Trophoblast cell (in vitro differentiated cells and primary cell): ENCODE measurements at regions not wholly inside any gene's neighbourhood (a gene's known extent, or its start where the extent isn't known, plus 50 kb on each side); places are given as distances from the start of the nearest gene placed in this dataset.
"Not testable (repeated sequence)": the region's sequence is repeated elsewhere in the genome, so short reads cannot be mapped to it uniquely, and the experiment has no call there.

Experiments used
- DNase-seq, 2 donors: peaks; one replicate each; pipeline ENCODE4 v3.0.0-alpha.2; 2016
- H2AFZ ChIP-seq: 2 replicates; pipeline ENCODE4 v1.6.1; 2013; ENCODE audit warnings: low read length, moderate library complexity, mild to moderate bottlenecking; ENCODE audit not compliant: insufficient read depth, poor library complexity
- H2AK5ac ChIP-seq: 2 replicates; pipeline ENCODE4 v1.6.1; 2013; ENCODE audit warnings: mild to moderate bottlenecking, low read length
- H2BK120ac ChIP-seq: 2 replicates; pipeline ENCODE4 v1.6.1; 2013; ENCODE audit warnings: low read length, mild to moderate bottlenecking, moderate library complexity; ENCODE audit not compliant: insufficient read depth, poor library complexity
- H2BK12ac ChIP-seq: 2 replicates; pipeline ENCODE4 v1.6.1; 2013; ENCODE audit warnings: mild to moderate bottlenecking, low read length, moderate library complexity
- H2BK5ac ChIP-seq: 2 replicates; pipeline ENCODE4 v1.6.1; 2013; ENCODE audit warnings: low read length, low read depth, moderate library complexity, mild to moderate bottlenecking; ENCODE audit not compliant: poor library complexity
- H3K14ac ChIP-seq: 2 replicates; pipeline ENCODE4 v1.6.1; 2013; ENCODE audit warnings: mild to moderate bottlenecking, low read length
- H3K18ac ChIP-seq: 2 replicates; pipeline ENCODE4 v1.6.1; 2013; ENCODE audit warnings: mild to moderate bottlenecking, low read length
- H3K23ac ChIP-seq: 2 replicates; pipeline ENCODE4 v1.6.1; 2013; ENCODE audit warnings: low read length
- H3K27ac ChIP-seq: 2 replicates; pipeline ENCODE4 v1.5.1; 2013; ENCODE audit warnings: low read depth, mild to moderate bottlenecking, inconsistent platforms, low read length, moderate library complexity
- H3K27me3 ChIP-seq: 2 replicates; pipeline ENCODE4 v1.6.1; 2013; ENCODE audit warnings: inconsistent platforms, mild to moderate bottlenecking, low read length, moderate library complexity; ENCODE audit not compliant: insufficient read depth
- H3K36me3 ChIP-seq, 2 experiments: 1 replicate in 1 of 2; 2 replicates in 1 of 2; pipeline ENCODE4 v1.6.1; 2013; ENCODE audit warnings: low read length in 2 of 2, mild to moderate bottlenecking in 2 of 2, moderate library complexity in 1 of 2; ENCODE audit not compliant: insufficient read depth in 2 of 2, control insufficient read depth in 1 of 2
- H3K4ac ChIP-seq: 2 replicates; pipeline ENCODE4 v1.6.1; 2013; ENCODE audit warnings: low read depth, mild to moderate bottlenecking, low read length, moderate library complexity
- H3K4me1 ChIP-seq, 2 experiments: 1 replicate in 1 of 2; 2 replicates in 1 of 2; pipeline ENCODE4 v1.6.1; 2013; ENCODE audit warnings: low read length in 2 of 2, mild to moderate bottlenecking in 2 of 2, moderate library complexity in 1 of 2; ENCODE audit not compliant: insufficient read depth in 2 of 2, control insufficient read depth in 1 of 2
- H3K4me2 ChIP-seq: 2 replicates; pipeline ENCODE4 v1.6.1; 2013; ENCODE audit warnings: inconsistent platforms, mild to moderate bottlenecking, low read length, moderate library complexity
- H3K4me3 ChIP-seq: 2 replicates; pipeline ENCODE4 v1.5.1; 2013; ENCODE audit warnings: mild to moderate bottlenecking, low read depth, low read length, inconsistent platforms
- H3K79me1 ChIP-seq: one replicate; pipeline ENCODE4 v1.6.1; 2013; ENCODE audit warnings: low read length
- H3K79me2 ChIP-seq: 2 replicates; pipeline ENCODE4 v1.6.1; 2013; ENCODE audit warnings: low read length, mild to moderate bottlenecking; ENCODE audit not compliant: control insufficient read depth, insufficient read depth, poor library complexity
- H3K9ac ChIP-seq: 2 replicates; pipeline ENCODE4 v1.6.1; 2013; ENCODE audit warnings: mild to moderate bottlenecking, low read length
- H3K9me3 ChIP-seq: 2 replicates; pipeline ENCODE4 v1.6.1; 2013; ENCODE audit warnings: low read depth, mild to moderate bottlenecking, control low read depth, inconsistent platforms, low read length; ENCODE audit not compliant: insufficient read depth
- H4K12ac ChIP-seq: 2 replicates; pipeline ENCODE4 v1.6.1; 2013; ENCODE audit warnings: low read depth, mild to moderate bottlenecking, low read length, moderate library complexity
- H4K8ac ChIP-seq: 2 replicates; pipeline ENCODE4 v1.6.1; 2013; ENCODE audit warnings: low read depth, mild to moderate bottlenecking, low read length, moderate library complexity
- H4K91ac ChIP-seq: one replicate; pipeline ENCODE4 v1.6.1; 2013; ENCODE audit warnings: low read depth, mild to moderate bottlenecking, low read length, moderate library complexity
- WGBS: extraction: QIAGEN DNeasy Blood & Tissue Kit; methylation state at CpG from one replicate; pipeline ENCODE4 v1.1.7; 2013; ENCODE audit warnings: missing lambda C conversion rate; ENCODE audit not compliant: insufficient read length, insufficient coverage; ENCODE audit errors: extremely low coverage; 5-methylcytosine and 5-hydroxymethylcytosine counted together

DNA sequence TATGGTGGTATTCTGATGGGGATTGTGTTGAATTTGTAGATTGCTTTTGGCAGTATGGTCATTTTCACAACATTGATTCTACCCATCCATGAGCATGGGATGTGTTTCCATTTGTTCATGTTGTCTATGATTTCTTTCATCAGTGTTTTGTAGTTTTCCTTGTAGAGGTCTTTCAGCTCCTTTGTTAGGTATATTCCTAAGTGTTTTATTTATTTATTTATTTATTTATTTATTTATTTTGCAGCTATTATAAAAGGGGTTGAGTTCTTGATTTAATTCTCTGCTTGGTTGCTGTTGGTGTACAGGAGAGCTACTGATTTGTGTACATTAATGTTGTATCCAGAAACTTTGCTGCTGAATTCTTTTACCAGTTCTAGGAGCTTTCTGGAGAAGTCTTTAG, 181.4 kb downstream of the TM2D1 start:
- H3K4ac ChIP-seq, H3K9me3 ChIP-seq, DNase-seq, H3K14ac ChIP-seq, H3K27me3 ChIP-seq, H2BK120ac ChIP-seq, H3K18ac ChIP-seq, H3K4me1 ChIP-seq, H4K12ac ChIP-seq, H4K91ac ChIP-seq, H3K4me2 ChIP-seq, H4K8ac ChIP-seq, H2BK12ac ChIP-seq, H3K9ac ChIP-seq, H2AK5ac ChIP-seq, H3K79me2 ChIP-seq, H3K27ac ChIP-seq, H2BK5ac ChIP-seq, H3K23ac ChIP-seq, H3K4me3 ChIP-seq, H3K79me1 ChIP-seq, H2AFZ ChIP-seq, H3K36me3 ChIP-seq: not testable (repeated sequence)

DNA sequence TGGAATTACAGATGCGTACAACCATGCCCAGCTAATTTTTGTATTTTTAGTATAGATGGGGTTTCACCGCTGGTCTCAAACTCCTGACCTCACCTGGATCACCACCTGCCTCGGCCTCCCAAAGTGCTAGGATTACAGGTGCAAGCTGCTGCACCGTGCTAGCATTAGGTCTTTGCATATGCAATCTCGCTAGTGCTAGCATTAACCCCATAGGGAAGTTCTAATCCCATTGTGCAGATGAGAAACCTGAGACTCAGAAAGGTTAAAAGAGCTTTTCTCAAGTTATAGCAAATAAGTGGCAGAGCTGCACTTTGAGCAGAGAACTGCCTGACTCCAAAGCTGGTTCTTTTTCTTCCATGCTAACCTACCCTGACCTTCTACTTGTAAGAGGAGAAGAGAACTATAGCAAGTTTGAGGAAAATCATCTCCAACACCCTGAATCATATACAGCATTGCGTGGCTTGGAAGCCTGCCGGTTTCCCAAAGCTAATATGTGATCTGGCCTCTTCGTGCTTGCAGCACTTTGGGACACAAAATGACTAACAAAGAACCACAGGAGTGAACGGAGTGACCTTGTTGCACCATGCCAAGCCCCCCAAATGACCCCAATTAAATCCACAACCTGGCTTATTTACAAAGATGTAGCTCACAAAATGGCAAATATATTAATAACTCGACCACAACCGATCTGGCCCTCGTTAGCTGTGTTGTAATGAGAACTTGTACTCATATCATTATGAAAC, 185.1 kb downstream of the TM2D1 start:
- Histone ChIP-seq H3K4me1 (no peaks in the 10 kb centered on the region), H3K4ac (no peak overlapping the region), H3K4me2 (no peak overlapping the region), H4K12ac (no peak overlapping the region), H2BK120ac (no peak overlapping the region), H4K91ac (no peak overlapping the region), H2AK5ac (no peak overlapping the region), H4K8ac (no peak overlapping the region), H3K14ac (no peak overlapping the region), H2AFZ (no peak overlapping the region), H2BK12ac (no peak overlapping the region), H2BK5ac (no peak overlapping the region), H3K9ac (no peak overlapping the region), H3K79me2 (no peaks in the 10 kb centered on the region), H3K36me3 (no peaks in the 10 kb centered on the region), H3K27me3 (no peaks in the 10 kb centered on the region), H3K79me1 (no peaks in the 10 kb centered on the region), H3K27ac (no peak overlapping the region), H3K23ac (no peak overlapping the region), H3K18ac (no peak overlapping the region), H3K9me3 (no peaks in the 10 kb centered on the region), H3K4me3 (no peak overlapping the region)
- WGBS = no CpG with 5 or more reads among the region's 12 CpGs
- DNase-seq = no peak

DNA sequence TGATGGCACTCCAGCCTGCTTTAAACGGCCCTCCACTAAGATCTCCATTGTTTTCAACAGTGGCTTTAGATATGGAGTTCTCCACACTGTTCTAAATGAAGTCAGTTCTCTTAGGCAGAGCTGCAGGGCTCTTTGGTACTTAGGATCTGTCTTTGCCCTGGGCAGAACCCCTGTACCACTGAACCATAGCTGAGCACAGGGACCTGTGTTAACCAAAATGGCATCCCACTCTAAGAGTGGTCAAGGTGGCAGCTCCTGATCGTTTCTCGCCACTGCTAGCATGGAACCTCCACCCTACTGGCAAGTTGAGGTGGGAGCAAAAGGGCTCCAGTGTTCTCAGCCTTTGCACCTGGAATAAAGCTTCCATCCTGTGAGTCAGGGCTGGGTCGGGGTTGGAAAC, 186.7 kb downstream of the TM2D1 start:
- H3K79me2 ChIP-seq = no peaks in the 10 kb centered on the region
- H4K12ac ChIP-seq = no peak overlapping the region
- no peak for DNase-seq
- H3K4me2 ChIP-seq = no peak overlapping the region
- no CpG with 5 or more reads among the region's 4 CpGs for WGBS
- no peak overlapping the region for H2BK12ac ChIP-seq
- no peaks in the 10 kb centered on the region for H3K27me3 ChIP-seq
- no peak overlapping the region for H4K91ac ChIP-seq
- no peak overlapping the region for H3K9ac ChIP-seq
- H3K79me1 ChIP-seq = no peaks in the 10 kb centered on the region
- H3K36me3 ChIP-seq = no peaks in the 10 kb centered on the region
- H3K23ac ChIP-seq = no peak overlapping the region
- no peak overlapping the region for H3K18ac ChIP-seq
- H2BK120ac ChIP-seq = no peak overlapping the region
- H2AFZ ChIP-seq = no peak overlapping the region
- no peak overlapping the region for H2AK5ac ChIP-seq
- no peaks in the 10 kb centered on the region for H3K4me1 ChIP-seq
- no peak overlapping the region for H2BK5ac ChIP-seq
- H3K4me3 ChIP-seq = no peak overlapping the region
- no peaks in the 10 kb centered on the region for H3K9me3 ChIP-seq
- H3K14ac ChIP-seq = no peak overlapping the region
- H3K4ac ChIP-seq = no peak overlapping the region
- no peak overlapping the region for H3K27ac ChIP-seq
- no peak overlapping the region for H4K8ac ChIP-seq

DNA sequence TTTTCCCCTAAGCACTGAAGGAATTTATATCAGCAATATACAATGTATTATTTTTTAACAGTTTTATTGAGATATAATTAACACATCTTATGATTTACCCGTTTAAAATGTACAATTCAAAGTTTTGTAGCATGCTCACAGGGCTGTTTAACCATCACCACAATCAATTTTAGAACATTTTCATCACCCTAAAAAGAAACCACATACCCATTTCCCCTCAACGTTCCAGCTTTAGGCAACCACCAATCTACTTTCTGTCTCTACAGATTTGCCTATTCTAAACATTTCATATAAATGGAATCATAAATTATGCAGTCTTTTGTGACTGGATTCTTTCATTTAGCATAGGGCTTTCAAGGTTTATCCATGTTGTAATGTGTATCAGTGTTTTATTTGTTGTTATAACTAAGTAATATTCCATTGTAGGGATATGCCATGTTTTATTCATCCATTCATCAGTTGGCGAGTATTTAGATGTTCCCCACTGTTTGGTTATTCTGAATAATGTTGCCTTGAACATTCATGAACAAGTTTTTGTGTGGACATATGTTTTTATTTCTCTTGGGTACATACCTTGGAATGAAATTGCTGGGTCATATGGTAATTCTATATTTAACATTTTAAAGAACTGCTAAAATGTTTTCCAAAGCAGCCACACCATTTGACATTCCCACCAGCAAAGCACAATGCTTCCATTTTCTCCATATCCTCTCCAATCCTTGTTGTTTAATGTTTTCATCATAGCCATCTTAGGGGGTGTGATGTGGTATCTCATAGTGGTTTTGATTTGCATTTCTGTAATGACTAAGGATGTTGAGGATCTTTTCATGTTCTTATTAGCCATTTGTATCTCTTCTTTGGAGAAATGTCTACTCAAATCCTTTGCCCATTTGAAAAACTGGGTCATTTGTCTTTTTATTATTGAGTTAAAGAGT, 188.5 kb downstream of the TM2D1 start:
- H3K9me3 ChIP-seq = no peaks in the 10 kb centered on the region
- H3K79me2 ChIP-seq = no peaks in the 10 kb centered on the region
- H4K91ac ChIP-seq = no peak overlapping the region
- no peaks in the 10 kb centered on the region for H3K4me1 ChIP-seq
- no CpG with 5 or more reads among the region's 3 CpGs for WGBS
- no peaks in the 10 kb centered on the region for H3K79me1 ChIP-seq
- no peak overlapping the region for H3K4ac ChIP-seq
- H3K27me3 ChIP-seq = no peaks in the 10 kb centered on the region
- H3K36me3 ChIP-seq = no peaks in the 10 kb centered on the region
- H3K4me3 ChIP-seq = no peak overlapping the region
- H3K27ac ChIP-seq = no peak overlapping the region
- H3K9ac ChIP-seq = no peak overlapping the region
- no peak overlapping the region for H4K8ac ChIP-seq
- H3K4me2 ChIP-seq = no peak overlapping the region
- no peak overlapping the region for H3K14ac ChIP-seq
- H3K23ac ChIP-seq = no peak overlapping the region
- no peak overlapping the region for H4K12ac ChIP-seq
- no peak overlapping the region for H3K18ac ChIP-seq
- H2AK5ac ChIP-seq = no peak overlapping the region
- DNase-seq = no peak
- H2BK12ac ChIP-seq = no peak overlapping the region
- no peak overlapping the region for H2BK5ac ChIP-seq
- no peak overlapping the region for H2BK120ac ChIP-seq
- H2AFZ ChIP-seq = no peak overlapping the region
